ENCODE measurements at regions not wholly inside any gene's neighbourhood (a gene's known extent, or its start where the extent isn't known, plus 50 kb on each side); places are given as distances from the start of the nearest gene placed in this dataset. TPM values are rescaled to one million over a fixed set of nuclear protein-coding genes. Genes with fewer than 3 reads are reported as not detected.

Small RNA genes lying in the stretch of these regions (small RNA-seq; reads per million reads assigned to genes)
- gene RNU6-974P (ENCODE audit: insufficient read depth): not detected

Data from neuronal stem cell (in vitro differentiated cells).